ENCODE measurements at regions not wholly inside any gene's neighbourhood (a gene's known extent, or its start where the extent isn't known, plus 50 kb on each side); places are given as distances from the start of the nearest gene placed in this dataset.

DNA sequence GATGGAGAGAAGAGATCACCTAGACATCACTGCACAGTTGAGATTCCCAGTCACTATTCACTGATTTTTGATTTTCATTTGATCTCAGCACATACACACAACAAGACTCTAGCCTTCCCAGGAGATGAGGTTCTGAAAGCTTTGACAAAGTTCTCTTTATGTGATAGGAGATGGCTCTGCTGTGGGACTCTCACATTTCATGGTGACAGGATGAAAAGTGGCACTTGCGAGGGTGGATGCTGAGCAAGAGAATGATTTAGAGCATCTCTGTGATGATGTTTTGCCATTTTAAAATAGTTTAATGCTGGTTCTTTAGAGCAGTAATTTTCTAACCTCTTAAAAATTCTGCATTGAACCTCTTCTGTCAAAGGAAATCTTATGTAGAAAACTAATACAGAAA lies 113.3 kb upstream of the CA10 start:
- no peak overlapping the region for H2BK120ac ChIP-seq (ENCODE audit: low read depth, low read length)
- ChIA-PET CTCF (no interaction called here), POLR2A (ENCODE audit: unreplicated experiment) (no interaction called here)
- no peaks in the 10 kb centered on the region for H3K27me3 ChIP-seq (ENCODE audit: control insufficient read depth, insufficient read depth, low read length)
- H3K9ac ChIP-seq (ENCODE audit: low read depth, low read length): no peak overlapping the region
- no peak overlapping the region for H3K4me2 ChIP-seq (ENCODE audit: low read depth, low read length)
- no peak overlapping the region for H3K4ac ChIP-seq (ENCODE audit: low read depth, low read length)
- H2AFZ ChIP-seq (replicated peaks; ENCODE audit: low read length, poor library complexity): no peak overlapping the region
- H3K4me1 ChIP-seq (ENCODE audit: control insufficient read depth, insufficient read depth, low read length): no peaks in the 10 kb centered on the region
- TF ChIP-seq CEBPB (IDR thresholded peaks at IDR 0.05; ENCODE audit: low read depth, low read length) (no peak), MXI1 (IDR thresholded peaks at IDR 0.05; ENCODE audit: borderline replicate concordance, low read depth, low read length) (no peak), MAZ (IDR thresholded peaks at IDR 0.05; ENCODE audit: borderline replicate concordance, low read depth, low read length) (no peak)
- H3K18ac ChIP-seq (ENCODE audit: low read depth, low read length): no peak overlapping the region
- no peak overlapping the region for H4K8ac ChIP-seq (ENCODE audit: low read depth in 2 of 2, low read length in 2 of 2)
- no peak overlapping the region for H2BK15ac ChIP-seq (ENCODE audit: low read depth, low read length)
- in situ Hi-C loops (cut with MboI; ENCODE audit: low sequenced_read_pairs) (no loop called here), dilution Hi-C loops (cut with HindIII; ENCODE audit: low sequenced_read_pairs, unreplicated experiment) (no loop called here), intact Hi-C loops (cut with micrococcal nuclease) (no loop called here)
- H2BK5ac ChIP-seq (ENCODE audit: low read depth, low read length, poor library complexity, severe bottlenecking): no peak overlapping the region
- no peak overlapping the region for H3K4me3 ChIP-seq (ENCODE audit: insufficient read depth, low read depth, low read length)
- BruUV-seq (replicated peaks): no TSS peak
- peaks cover 8% of the 10 kb centered on the region for H3K9me3 ChIP-seq (ENCODE audit: control insufficient read depth, insufficient read depth, low read length)
- no peak overlapping the region for H2AK5ac ChIP-seq (ENCODE audit: low read depth, low read length)
- H3K9me1 ChIP-seq (ENCODE audit: insufficient read depth, low read length): no peaks in the 10 kb centered on the region
- no peak overlapping the region for H3K27ac ChIP-seq (ENCODE audit: insufficient read depth, low read length)
- no peak for DNase-seq
- H3K14ac ChIP-seq (replicated peaks; ENCODE audit: low read depth, low read length): no peak overlapping the region
- no peak overlapping the region for H2AK9ac ChIP-seq (replicated peaks; ENCODE audit: low read depth, low read length, poor library complexity)
- no CpG with 5 or more reads among the region's 1 CpG for WGBS, 2 experiments (ENCODE audit: extremely low coverage in 2 of 2, insufficient read length in 1 of 2)
- H3K23ac ChIP-seq (ENCODE audit: low read depth, low read length): no peak overlapping the region
- H3K36me3 ChIP-seq (ENCODE audit: control insufficient read depth, insufficient read depth, low read length): no peaks in the 10 kb centered on the region
- H4K91ac ChIP-seq (ENCODE audit: insufficient read depth, low read depth, low read length): no peak overlapping the region
- no peak for ATAC-seq (ENCODE audit: low read depth)
- H2BK20ac ChIP-seq (ENCODE audit: low read depth, low read length): no peak overlapping the region
- H3K56ac ChIP-seq (ENCODE audit: extremely low read depth, insufficient read depth, low read length): no peak overlapping the region
- no peaks in the 10 kb centered on the region for H4K20me1 ChIP-seq (ENCODE audit: insufficient read depth, low read length)
- no peaks in the 10 kb centered on the region for H3K79me1 ChIP-seq (ENCODE audit: low read depth in 1 of 2, low read length in 2 of 2)
- no peak overlapping the region for H4K5ac ChIP-seq (ENCODE audit: low read depth, low read length)

Data from IMR-90 (cell line).